ENCODE measurements at regions not wholly inside any gene's neighbourhood (a gene's known extent, or its start where the extent isn't known, plus 50 kb on each side); places are given as distances from the start of the nearest gene placed in this dataset.

GRCh38 chr6:14274546-14275492 lies 157.2 kb downstream of the CD83 start:
- no peak for DNase-seq (ENCODE audit: low spot score)

DNA sequence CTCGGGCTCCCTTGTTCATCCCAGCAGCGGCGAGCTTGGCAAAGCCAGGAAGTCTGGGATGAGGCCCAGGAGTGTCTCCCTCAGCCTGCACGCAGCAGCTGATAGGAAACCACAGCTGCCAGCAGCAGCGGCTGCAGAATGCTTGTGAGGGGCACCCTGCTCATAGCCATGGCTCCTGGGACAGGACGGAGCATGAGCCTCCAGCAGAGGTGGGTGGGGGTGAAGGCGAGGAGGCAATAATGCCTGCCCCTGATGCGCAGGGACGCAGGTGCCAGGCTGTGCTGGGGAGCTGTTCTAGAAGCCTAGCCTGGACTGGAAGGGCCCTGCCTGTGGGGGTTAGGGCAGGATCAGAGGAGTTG lies 157.9 kb downstream of the CD83 start:
- no peak for DNase-seq (ENCODE audit: low spot score)

DNA sequence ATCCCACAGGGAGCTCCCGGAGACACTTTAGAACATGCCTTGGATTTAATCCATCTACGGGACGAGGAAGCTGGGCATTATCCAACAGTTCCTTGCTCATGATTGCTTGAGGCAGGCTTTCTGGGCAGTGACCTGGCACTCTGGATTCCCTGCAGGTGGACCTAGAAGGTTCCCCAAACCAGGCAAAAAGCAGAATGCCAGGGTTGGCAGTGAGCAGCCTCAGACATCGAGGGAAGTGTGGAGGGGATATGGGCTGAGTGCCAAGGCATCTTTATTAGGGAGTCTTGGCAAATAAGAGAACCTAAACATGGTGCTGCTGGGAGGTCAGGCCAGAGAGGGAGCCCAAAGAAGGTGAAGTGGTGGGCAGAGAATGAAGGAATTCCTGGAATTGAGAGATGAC lies 158.5 kb downstream of the CD83 start:
- DNase-seq (ENCODE audit: low spot score) = no peak

GRCh38 chr6:14276667-14277404 lies 159.3 kb downstream of the CD83 start:
- DNase-seq (ENCODE audit: low spot score) = no peak

DNA sequence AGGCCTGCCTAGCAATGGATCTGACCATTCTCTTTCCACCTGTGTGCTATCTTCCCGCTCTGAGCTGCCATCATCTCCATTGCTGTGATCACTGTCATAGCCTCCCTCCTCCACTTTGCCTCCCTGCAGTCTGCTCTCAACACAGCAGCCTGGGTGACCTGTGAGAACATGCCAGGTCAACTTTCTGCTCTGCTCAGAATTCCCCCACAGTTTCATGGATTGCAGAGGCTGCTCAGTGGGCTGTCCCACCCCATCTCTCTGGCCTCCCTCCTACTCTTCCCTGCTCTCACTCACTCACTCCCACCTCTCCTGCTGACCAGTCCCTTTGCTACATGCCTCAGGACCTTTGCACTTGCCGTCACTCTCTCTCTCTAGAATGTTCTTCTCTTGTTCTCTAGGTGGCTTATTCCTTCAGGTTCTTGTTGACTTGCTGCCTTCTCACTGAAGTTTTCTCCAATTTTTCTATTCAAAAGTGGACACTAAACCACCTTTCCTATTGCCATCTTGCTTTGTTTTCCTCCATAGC lies 159.9 kb downstream of the CD83 start:
- no peak for DNase-seq (ENCODE audit: low spot score)

DNA sequence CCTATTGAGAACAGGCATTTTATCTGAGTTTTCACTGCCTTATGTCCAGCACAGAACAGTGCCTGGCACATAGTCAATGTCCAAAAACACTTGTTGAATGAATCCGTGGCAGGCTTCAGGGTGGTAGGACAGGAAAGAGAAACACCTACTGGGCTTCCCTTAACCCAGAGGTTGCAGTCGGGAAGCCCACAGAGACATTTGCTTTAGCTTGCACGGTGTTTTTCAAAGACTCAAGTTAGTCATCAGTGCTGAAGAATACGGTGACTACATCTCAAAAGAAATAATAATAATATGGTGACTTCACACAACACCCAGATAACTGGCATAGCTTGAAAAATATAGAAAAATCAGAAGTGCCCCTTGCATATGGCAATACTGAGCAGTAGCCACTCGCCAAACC lies 160.4 kb downstream of the CD83 start:
- no peak for DNase-seq (ENCODE audit: low spot score)

- no peak for DNase-seq (ENCODE audit: low spot score)
Observed at GRCh38 chr6:14278446-14278845, 160.9 kb downstream of the CD83 start.

DNA sequence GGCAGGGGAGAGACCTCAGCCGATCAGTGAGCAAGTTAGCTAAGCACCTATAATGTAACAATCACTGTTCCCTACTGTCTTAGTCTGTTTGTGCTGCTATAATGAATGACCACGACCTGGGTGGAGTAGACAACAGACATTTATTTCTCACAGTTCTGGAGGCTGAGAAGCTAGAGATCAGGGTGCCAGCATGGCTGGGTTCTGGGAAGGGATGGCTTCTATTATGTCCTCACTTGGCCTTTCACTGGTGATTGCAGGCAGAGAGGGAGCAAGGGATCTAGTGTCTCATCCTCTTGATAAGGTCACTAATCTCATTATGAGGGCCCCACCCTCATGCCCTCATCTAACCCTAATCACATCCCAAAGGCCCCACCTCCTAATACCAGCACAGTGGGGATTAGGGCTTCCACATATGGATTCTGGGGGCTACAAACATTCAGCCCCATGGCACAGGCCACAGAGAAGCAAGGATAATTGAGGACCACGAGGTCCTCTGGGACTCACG lies 162.5 kb downstream of the CD83 start:
- no peak for DNase-seq (ENCODE audit: low spot score)

DNA sequence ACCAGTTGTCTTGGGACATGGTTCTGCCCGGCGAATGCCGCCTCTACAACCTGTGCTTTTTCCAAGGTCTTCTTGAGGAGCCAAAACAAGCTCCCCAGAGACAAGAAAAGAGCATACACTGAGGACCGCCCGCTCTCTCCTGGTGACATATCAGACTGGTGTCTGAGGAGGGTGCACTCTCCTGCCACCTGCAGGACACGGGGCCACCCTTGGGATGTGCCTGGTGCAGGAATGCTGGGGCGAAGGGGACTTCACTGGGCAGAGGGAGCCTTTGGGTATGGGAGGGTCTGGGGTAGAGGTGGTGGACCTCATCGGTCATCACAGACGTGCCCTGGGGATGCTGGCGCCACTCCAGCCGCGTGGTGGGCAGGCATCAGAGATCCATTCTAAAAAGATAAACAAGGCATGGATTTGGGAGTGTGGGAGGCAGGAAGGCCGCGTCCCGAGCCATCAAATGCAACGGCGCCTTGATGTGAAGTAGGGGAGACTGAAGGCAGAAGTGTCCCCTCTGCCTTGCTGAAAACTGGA lies 163.3 kb downstream of the CD83 start:
- no peak for DNase-seq (ENCODE audit: low spot score)

GRCh38 chr6:14281811-14282660 lies 164.5 kb downstream of the CD83 start:
- DNase-seq (ENCODE audit: low spot score) = no peak

DNA sequence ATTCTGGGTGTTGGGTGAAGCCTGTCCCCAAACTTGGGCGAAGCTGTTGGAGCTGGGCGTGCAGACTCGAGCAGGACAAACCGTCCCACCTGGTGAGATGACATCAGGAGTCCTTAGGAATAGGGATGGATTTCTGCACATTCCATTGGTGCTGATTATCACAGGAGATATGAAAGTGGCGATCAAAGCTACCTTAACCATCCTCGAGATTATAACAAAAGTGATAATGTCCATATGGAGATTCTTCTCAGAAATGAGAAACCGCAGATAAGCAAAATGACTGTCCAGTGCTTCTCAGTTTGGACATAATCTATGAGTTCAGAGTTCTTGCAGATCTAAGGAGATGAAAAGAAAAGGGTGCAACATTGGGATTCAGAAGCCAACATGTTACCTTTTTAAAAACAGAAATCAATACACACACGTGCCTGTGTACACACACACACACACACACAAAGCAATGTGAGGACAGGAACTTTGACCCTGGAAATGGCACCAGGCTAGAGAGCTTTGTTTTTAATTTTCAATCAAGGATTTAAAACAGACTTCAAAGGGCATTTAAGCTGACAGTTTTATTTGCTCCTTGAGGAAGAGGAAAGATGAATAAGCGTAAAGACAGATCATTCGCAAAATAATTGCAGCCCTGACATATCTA lies 165.4 kb downstream of the CD83 start:
- DNase-seq (ENCODE audit: low spot score) = no peak

DNA sequence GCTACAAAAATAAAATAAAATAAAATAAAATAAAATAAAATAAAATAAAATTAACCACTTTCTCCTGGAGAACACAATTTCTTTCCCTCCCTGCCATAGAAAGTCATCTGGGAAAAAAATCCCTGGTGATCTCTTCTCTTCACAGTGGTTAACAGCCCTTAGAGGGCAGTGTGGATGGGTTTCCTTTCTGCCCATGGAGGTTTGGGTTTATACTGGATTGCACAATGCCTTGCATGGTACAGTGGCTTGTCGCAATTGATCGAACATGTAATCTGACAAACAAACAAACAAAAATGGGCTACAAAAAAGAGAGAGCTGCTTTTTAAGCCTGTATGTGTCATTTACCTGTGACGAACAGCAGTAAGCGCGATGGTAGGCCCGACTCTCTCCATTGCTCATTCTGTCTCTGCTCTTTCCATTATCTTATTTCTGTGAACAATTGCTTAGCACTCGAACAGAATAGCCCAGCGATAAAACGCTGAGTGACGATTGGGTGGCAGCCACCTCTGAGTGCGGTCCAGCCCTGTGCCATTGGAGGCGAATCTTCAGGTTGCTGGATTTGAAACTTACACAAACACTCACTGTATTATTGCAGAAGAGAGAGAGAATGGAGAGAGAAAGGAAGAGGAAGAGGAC lies 166.1 kb downstream of the CD83 start:
- DNase-seq (ENCODE audit: low spot score) = no peak

GRCh38 chr6:14284969-14285590 lies 167.5 kb downstream of the CD83 start:
- DNase-seq (ENCODE audit: low spot score) = no peak

DNA sequence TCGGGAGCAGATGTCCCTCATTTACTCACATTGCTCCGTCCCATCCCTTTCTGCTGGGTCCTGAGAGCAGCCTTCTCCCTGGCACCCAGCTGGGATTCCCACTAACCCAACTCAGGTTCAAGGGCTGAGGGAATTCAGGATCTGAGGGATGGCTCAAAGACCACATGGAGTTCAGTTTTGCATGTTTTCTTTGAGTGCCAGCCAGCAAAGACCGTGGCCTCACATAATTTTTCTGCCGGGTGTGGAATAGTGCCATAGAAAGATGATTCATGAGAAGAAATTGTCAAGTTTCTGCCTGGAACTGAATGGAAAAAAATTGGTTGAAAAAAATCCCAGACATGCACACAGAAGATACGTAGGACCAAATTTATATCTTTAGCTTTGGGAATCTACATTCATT lies 168.6 kb downstream of the CD83 start:
- DNase-seq (ENCODE audit: low spot score) = no peak

DNA sequence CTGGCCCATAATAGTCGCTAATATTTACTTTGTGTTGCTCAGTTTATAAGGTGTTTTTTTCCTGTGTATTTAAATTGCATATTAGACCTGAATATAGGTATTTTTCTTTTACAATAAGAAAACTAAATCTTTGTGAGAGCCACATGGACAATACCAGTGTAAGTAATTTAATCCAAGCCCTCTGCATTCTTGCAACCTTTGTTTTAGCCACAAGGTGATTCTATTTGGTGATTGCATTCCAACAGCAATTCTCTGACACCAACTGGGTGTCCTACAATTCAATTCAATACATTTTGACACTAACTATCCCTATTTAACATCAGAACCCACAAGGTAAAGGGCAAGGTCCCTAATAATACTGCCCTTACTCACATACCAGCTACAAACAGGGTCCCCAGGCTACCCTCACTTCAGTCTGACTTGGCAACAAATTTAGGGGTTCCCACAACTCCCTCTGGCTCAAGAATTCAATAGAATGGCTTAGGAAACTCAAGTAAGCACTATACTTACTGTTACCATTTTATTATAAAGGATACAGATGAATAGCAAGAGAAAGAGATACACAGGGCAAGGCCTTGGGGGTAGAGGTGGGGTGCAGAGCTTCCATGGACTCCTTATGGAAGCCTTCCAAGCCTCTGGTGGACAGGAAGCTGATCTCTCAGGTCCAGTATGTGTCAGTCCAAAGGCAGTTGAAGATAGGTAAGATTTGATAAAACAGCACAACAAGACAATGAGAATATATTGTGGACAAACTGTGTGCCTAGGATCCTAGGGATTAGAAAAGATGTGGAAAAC lies 169.3 kb downstream of the CD83 start:
- no peak for DNase-seq (ENCODE audit: low spot score)

- DNase-seq (ENCODE audit: low spot score) = no peak
Observed at GRCh38 chr6:14287707-14288106, 170.1 kb downstream of the CD83 start.

DNA sequence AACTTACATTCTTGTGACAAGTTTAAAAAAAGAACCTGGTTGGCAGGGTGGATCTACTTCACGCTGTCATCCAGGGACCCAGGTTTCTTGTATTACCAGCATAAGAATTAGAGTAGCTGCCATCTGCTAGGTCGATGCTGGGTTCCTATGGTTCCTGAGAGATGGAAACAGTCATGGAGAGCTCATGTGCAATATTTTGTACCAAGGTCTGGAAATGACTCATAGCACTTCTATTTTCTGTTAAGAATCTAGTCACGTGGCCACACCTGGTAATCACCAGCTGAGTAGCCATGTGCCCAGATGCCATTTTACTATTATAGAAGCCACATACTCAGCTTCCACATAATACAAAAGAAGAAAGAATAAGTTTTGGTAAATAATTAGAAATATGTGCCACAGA lies 171.3 kb downstream of the CD83 start:
- DNase-seq (ENCODE audit: low spot score) = no peak

DNA sequence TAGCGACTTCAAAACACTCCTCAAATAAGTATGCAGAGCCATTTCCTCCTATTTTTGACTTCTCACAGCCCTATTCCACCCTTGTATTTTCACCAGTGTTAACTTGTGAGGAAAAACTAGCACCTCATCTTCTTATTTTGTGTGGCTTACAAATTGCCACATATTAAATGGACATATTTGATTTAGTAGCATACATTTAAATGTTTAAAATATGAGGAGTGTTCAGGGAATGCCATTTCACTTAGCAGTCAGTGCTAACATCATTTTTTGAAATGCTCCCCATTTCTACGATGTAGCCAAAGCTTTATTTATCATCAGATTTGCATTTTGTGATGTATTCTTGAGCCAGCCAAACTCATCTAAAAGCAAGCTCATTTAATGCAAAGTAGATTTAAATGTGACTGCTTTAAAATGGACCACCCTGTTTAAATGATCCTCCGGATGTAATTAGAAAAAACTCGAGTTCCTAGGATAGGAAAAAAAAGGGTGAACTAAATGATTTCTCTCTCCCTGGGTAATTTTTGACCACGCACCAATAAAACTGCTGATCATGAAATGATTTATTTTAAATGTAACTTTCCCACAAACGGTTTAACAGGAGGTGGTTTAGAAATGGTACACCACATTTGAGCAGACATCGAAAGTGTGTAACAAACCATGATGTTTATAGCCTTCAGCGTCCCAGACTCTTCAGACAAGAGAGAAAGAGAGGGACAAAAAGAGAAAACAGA lies 172.6 kb downstream of the CD83 start:
- DNase-seq (ENCODE audit: low spot score) = no peak
